GM23248 (cell line): ENCODE measurements at regions not wholly inside any gene's neighbourhood (a gene's known extent, or its start where the extent isn't known, plus 50 kb on each side); places are given as distances from the start of the nearest gene placed in this dataset.

Experiments used
- EZH2 ChIP-seq: fragments of 200-600 bp; sonication (generic); IDR thresholded peaks from 2 replicates; pipeline ENCODE4 v1.6.1; 2018; ENCODE audit warnings: antibody characterized with exemption, mild to moderate bottlenecking; ENCODE audit not compliant: insufficient read depth, poor library complexity, severe bottlenecking
- EZH2phosphoT487 ChIP-seq: fragments of 200-600 bp; sonication (generic); IDR thresholded peaks from 2 replicates; pipeline ENCODE4 v1.6.1; 2018; ENCODE audit warnings: antibody characterized with exemption, moderate library complexity, mild to moderate bottlenecking, low read depth; ENCODE audit not compliant: insufficient read depth

GRCh38 chr21:26679284-26679683, 106.2 kb upstream of the CYYR1 start:
- TF ChIP-seq EZH2: no peak
- no peak for TF ChIP-seq EZH2phosphoT487
